Fibroblast of skin of left quadriceps (primary cell): ENCODE measurements at regions not wholly inside any gene's neighbourhood (a gene's known extent, or its start where the extent isn't known, plus 50 kb on each side); places are given as distances from the start of the nearest gene placed in this dataset.

Experiments used
- DNase-seq, 2 experiments: peaks; one replicate each; pipeline ENCODE4 v3.0.0-alpha.2; 2013; ENCODE audit warnings: low read depth in 2 of 2

DNA sequence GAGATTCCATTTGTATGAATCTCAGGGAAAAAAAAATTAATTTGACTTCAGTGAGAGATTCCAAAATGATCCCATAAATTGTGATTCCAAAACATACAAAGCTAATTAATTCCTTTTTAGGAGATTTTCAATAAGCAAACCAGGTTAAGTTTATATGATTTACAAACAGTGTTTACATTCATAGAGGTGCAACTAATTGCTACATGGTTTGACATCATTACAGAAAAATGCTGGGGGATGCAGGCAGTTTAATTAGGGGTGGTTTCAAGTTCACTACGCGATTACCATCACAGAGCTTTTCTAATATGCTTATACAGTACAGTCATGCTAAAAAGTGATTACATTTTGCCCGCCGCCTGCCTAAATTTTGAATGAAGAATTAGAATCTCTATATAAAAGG is 143.2 kb upstream of the MGMT start:
- no peak for DNase-seq

- no peak for DNase-seq
These were observed 141.1 kb upstream of the MGMT start for GRCh38 chr10:129325893-129326292.

DNA sequence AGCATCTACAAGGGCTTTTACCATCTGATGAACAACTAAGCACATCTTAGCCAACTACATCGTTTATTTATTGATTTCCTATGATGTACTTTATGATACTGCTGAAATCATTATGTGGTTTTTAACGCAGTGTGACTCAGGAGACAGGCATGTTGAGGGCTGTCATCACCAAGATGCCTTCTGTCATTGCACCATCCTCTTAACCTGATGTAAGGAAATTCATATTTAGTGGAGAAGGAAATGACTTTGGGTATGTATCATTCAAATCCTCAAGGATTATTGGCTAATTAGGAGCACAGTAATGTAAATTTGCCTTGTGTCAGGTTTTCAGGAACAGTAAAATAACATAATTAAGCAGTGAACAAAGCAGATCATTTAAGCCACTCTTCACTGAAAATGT is 138.5 kb upstream of the MGMT start:
- DNase-seq: peak; percentile 5 to 15

DNA sequence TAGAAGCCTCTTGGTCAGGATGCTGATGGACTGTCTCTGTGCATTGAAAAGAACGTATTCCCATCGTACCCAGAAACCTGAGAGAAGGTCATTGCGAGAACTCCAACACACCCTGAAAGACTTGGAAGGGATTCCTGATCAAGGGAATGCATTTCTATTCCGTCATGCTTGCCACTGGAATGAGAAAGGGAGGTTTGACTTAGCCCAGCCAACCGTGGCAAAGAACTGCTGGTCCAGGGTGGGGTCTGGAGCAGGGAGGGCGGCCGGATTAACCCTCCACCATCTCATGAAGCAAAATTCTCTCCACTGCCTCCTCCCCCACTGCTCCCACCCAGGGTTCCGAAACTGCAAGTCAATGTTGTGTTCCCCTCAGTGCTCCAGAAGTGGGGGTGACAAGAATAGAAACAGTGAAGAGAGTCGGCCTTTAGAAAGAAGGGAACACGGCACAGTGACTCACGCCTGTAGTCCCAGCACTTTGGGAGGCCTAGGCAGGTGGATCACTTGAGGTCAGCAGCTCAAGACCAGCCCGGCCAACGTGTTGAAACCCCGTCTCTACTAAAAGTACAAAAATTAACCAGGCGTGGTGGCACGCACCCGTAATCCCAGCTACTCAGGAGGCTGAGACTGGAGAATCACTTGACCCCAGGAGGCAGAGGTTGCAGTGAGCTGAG is 137.5 kb upstream of the MGMT start:
- no peak for DNase-seq

GRCh38 chr10:129330211-129330610 is 136.8 kb upstream of the MGMT start:
- DNase-seq: no peak

DNA sequence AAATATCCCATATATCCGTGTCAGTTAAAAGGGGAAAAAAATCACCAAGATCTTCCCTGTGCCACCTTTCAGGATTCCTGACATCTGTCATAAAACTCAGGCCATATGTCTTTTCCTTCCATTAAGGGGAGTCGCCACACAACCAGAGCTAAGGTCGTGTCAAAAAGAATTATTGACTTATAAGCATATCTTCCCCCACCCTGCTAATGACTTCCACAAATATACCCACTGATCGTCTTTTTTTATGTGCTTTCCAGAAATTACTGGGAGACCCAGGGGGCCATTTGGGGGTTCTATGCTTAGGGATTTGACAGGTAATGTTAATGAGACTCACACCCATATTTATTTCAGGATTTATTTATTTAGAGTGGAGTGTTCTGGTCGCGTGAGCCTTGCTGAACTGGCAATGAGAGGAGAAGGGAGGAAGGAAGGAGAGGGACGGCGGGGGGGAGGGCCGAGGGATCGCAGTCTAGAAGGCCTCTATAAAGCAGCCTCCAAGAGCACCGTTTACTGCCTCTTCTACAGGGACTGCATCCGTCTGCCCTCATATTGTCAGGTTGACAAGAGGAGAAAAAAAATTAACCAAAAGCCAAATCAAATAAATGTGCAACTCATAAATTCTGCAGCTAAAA is 135.7 kb upstream of the MGMT start:
- no peak for DNase-seq

GRCh38 chr10:129331839-129332220 is 135.2 kb upstream of the MGMT start:
- no peak for DNase-seq

GRCh38 chr10:129332476-129332875 is 134.6 kb upstream of the MGMT start:
- no peak for DNase-seq

- DNase-seq: no peak
These were observed 133.3 kb upstream of the MGMT start for GRCh38 chr10:129333706-129334105.

DNA sequence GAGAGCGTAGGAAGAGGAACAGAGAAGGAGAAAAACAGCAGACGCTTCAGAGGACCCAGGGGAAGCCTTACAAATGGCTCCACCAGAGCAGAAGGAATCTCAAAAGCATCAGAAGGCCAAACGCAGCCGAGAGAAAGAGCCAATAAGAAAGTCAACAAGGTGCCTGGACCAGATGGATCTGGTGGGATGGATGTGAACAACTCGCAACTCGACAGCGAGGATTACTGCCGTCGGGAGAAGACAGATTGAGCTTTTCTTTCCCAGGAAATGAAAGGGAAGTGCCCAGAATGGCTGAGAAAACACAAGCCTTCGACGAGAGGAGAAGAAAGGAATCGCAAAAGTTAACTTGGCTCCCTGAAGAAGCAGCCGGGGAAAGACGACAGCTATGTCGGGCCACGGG is 132.8 kb upstream of the MGMT start:
- no peak for DNase-seq

GRCh38 chr10:129335396-129335795 is 131.6 kb upstream of the MGMT start:
- no peak for DNase-seq

DNA sequence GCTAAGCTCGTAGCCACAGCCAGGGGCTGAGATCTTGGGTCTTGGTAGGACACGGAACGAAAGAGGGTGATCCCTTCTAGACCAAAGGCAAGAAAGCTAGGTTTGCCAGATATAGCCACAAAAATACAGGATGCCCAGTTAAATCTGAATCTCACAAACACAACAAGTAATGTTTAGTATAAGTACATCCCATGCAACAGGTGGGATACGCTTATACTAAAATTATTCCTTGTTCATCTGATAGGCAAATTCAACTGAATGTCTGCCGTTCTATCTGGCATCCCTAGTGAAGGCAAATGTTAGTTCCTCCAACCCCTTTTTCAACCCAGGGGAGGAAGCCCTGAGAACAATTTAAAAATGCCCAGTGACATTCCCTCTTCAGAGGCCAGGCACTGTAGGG is 131.1 kb upstream of the MGMT start:
- DNase-seq: no peak

DNA sequence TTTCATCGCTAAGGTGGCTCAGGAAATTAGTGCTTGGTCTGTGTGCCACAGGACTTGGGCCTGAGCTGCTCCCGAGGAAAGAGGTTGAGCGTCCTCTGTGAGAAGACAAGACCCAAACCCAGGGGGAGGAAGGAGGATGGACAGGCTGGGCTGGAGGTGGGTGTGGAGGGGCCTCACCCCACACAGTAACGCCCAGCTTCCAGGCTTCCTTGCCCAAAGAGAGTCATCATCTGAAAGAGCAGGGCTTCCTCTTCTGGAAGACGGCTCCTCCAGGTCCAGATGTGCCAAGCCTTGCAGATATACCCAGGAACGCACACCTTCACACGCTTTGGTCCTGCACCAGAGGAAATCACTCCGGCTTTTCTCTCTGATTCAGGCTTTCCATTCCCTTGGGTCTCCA is 127.8 kb upstream of the MGMT start:
- no peak for DNase-seq

- no peak for DNase-seq
These were observed 127.2 kb upstream of the MGMT start for GRCh38 chr10:129339841-129340240.

DNA sequence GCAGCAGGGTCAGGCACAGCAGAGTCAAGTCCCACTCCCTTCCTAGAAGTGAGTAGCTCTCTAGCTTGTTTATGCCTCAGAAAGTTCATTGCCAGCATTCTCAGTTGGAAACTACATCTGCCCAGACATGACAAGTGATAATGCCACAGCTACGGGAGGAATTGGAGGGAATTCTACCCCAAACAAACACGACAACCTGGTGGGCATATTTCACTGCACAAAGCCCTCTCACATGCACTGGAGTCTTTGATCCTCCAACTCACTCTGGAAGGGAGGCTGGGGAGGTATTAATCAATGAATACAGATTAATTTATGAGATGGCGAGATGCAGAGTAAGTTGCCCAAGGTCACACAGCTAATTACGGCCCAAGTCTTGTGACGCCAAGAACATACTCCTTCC is 126.0 kb upstream of the MGMT start:
- no peak for DNase-seq

DNA sequence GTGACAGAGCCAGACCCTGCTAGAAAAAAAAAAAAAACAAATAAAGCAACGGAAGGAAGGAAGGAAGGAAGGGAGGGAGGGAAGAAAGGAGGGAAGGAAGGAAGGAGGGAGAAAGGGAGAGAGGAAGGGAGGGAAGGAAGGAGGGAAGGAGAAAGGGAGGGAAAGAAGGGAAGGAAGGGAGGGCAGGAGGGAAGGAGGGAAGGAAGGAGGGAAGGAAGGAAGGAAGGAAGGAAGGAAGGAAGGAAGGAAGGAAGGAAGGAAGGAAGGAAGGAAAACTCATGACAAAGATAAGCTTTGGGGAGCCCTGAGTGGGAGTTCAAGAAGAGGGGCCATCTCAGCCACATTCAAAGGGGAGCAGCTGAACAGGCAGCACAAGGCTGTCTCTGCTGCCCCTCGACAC is 124.7 kb upstream of the MGMT start:
- no peak for DNase-seq

DNA sequence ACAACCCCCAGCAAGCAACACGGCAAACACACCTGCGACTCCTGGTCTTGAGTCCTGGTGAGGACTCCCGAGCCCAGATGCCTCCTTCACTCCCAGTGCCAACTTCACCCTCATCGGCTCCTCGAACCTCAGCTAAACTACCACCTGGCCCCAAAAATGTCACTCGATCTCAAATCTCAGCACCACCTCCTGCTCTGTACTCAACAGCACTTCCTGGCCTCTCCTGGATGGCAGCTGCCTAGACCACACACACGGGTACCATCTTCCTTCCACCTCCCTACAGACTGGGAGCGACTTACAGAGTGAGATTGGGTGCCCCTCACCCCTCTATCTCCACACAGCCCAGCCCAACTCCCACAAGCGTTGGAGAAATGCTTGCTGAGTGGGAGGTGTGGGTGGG is 123.9 kb upstream of the MGMT start:
- DNase-seq: no peak

GRCh38 chr10:129344103-129344502 is 122.9 kb upstream of the MGMT start:
- no peak for DNase-seq

GRCh38 chr10:129344731-129345355 is 122.2 kb upstream of the MGMT start:
- no peak for DNase-seq

DNA sequence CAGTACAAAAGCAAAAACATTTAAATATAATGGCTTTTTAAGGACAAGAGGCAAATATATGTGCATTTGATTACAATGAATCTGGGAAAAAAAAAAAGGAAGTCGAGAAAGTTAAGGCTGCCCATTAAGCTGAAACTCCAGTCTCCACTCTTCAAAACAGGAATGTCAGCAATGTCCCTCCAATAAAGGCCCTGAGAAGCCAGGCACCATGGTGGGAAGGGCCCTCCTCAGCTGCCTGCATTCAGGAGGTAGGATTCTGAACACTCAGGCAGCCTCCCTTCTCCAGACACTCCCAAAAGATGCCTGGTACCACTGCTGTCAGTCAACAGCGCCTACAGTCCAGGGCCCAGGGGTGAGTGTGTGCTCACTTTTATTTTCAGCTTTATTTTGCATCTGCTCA is 121.3 kb upstream of the MGMT start:
- DNase-seq: no peak

GRCh38 chr10:129350690-129351089 is 116.4 kb upstream of the MGMT start:
- DNase-seq: no peak

DNA sequence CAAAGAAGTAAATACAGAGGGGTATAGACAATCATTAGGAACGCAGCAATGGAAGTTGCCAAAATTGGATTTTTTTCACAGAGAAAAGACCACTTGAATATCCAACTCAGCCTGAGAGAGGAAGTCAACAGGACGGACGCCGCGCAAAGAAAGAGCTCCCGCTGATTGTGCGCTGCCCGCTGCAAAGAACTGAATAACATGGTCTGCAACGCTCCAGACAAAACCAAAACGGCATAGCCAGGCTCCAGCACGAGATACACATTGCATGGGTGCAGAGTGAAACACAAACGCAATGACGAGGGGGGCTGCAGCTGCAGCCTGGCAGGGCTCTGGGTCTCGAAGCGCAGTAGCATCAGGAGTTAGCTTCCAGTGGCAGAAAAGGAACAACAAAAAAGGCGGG is 113.9 kb upstream of the MGMT start:
- DNase-seq: no peak

DNA sequence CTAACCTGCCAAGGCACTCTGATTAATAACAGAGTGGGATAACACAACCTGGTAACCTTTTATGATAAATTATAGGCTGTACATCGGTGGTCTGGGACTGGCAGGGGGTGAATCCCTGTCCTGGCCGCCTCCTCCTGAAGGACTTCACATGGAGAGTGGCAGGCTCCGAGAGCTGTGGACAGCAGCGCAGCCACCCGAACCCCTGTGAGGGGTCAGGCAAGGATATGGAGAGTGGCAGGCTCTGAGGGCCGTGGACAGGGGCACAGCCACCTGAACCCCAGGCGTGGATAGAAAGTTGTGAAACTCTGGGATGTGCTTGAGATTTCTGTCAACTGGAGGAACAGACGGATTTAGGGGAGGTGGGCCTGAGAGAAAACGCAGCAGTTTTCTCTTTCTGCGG is 107.0 kb upstream of the MGMT start:
- DNase-seq: no peak
